Spleen (tissue), 11 donors: ENCODE measurements at regions not wholly inside any gene's neighbourhood (a gene's known extent, or its start where the extent isn't known, plus 50 kb on each side); places are given as distances from the start of the nearest gene placed in this dataset.

ENCODE experiments used
- DNase-seq: peaks from one replicate; pipeline ENCODE4 v3.0.0-alpha.2; 2020
- H3K27ac ChIP-seq, 8 donors: fragments of 200-600 bp; sonication (generic) in 7 of 8; 1 replicate in 4 of 8; 2 replicates in 4 of 8; pipeline versions ENCODE4 v1.5.0 to v1.8.0; 2016 to 2021; ENCODE audit warnings: inconsistent platforms in 4 of 8, mild to moderate bottlenecking in 4 of 8, moderate library complexity in 1 of 8
- H3K27me3 ChIP-seq, 7 donors: fragments of 200-600 bp; sonication (generic) in 6 of 7; replicated peaks in 1 of 7; 1 replicate in 4 of 7; 2 replicates in 3 of 7; pipeline versions ENCODE4 v1.5.0 to v1.8.0; 2016 to 2021; ENCODE audit warnings: inconsistent platforms in 3 of 7, mild to moderate bottlenecking in 1 of 7
- H3K36me3 ChIP-seq, 6 donors: fragments of 200-600 bp; sonication (generic) in 5 of 6; 1 replicate in 4 of 6; 2 replicates in 2 of 6; pipeline versions ENCODE4 v1.5.0 to v1.8.0; 2016 to 2021; ENCODE audit warnings: inconsistent platforms in 2 of 6
- H3K4me1 ChIP-seq, 6 donors: fragments of 200-600 bp; sonication (generic) in 5 of 6; 1 replicate in 3 of 6; 2 replicates in 3 of 6; pipeline versions ENCODE4 v1.5.0 to v1.8.0; 2016 to 2021; ENCODE audit warnings: inconsistent platforms in 3 of 6
- H3K4me3 ChIP-seq, 8 donors: fragments of 200-600 bp; sonication (generic) in 7 of 8; 1 replicate in 4 of 8; 2 replicates in 4 of 8; pipeline versions ENCODE4 v1.5.0 to v1.8.0; 2016 to 2021; ENCODE audit warnings: inconsistent platforms in 4 of 8, mild to moderate bottlenecking in 4 of 8, moderate library complexity in 2 of 8
- H3K9me3 ChIP-seq, 8 donors: fragments of 200-600 bp; sonication (generic) in 7 of 8; 1 replicate in 4 of 8; 2 replicates in 4 of 8; pipeline versions ENCODE4 v1.5.0 to v1.8.0; 2016 to 2021; ENCODE audit warnings: inconsistent platforms in 4 of 8
- POLR2A ChIP-seq, 3 donors: fragments of 450-650 bp; IDR thresholded peaks; one replicate each; pipeline ENCODE4 v1.5.1; 2017; ENCODE audit warnings: antibody characterized with exemption in 3 of 3, mild to moderate bottlenecking in 1 of 3
- POLR2AphosphoS5 ChIP-seq, 3 donors: sonication (generic); formaldehyde crosslinking; IDR thresholded peaks; one replicate each; pipeline ENCODE4 v1.5.1; 2017; ENCODE audit warnings: antibody characterized with exemption in 3 of 3
- WGBS, 5 donors: extraction: QIAGEN DNeasy Blood & Tissue Kit in 3 of 5; methylation state at CpG; one replicate each; pipeline versions ENCODE4 v1.1.5 to v1.1.7; 2013 to 2018; 5-methylcytosine and 5-hydroxymethylcytosine counted together
- intact Hi-C: fragments of 100-400 bp; cut with DNase I; formaldehyde crosslinking; loops from one replicate; pipeline ENCODE4 v1.15.0; 2023; ENCODE audit warnings: low total_unique reads
- TF ChIP-seq, protein P1 (sequence below), 11 experiments: fragments of 200-600 bp in 7 of 11; fragments of 450-650 bp in 4 of 11; sonication (generic) in 4 of 11; IDR thresholded peaks in 8 of 11; conservative IDR thresholded peaks in 3 of 11; 1 replicate in 7 of 11; 2 replicates in 4 of 11; pipeline versions ENCODE4 v1.4.0 to v1.8.0; 2016 to 2021; ENCODE audit warnings: antibody characterized with exemption in 11 of 11, inconsistent platforms in 4 of 11, mild to moderate bottlenecking in 1 of 11
- donor health status: healthy with polysubstance abuse.
- donor health status: DM: no; HTN: no; CAD: no; lungs with moderate emphysema.
- donor health status: DM: no; HTN: no; CAD: no.
- donor health status: Bipolar disorder and iron deficiency.
- donor health status: healthy.
- donor health status: DM: no; HTN: no; CAD: no.
- donor health status: DM: yes; HTN: yes; CAD: no.

DNA sequence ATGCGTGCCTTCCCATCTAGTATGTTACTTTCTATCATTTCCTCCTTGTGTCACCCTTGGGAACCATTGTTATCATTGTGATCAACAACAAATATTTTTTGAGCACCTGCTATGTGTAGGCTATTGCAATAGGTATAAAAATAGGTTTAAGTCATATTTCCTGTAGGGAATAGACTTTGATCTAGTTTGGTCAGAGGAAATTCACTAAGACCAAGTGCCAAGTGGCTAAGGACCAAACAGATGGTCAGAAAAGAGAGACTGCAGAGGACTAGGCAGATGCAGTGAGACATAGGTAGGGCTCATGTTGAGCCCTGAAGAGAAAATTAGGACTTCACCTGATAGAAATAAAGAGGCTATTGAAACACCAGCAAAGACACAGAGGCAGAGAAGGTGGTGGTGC is 430.0 kb upstream of the ADAMTSL1 start:
- intact Hi-C loops: no loop called here
- DNase-seq: no peak
- TF ChIP-seq, protein P1, sequence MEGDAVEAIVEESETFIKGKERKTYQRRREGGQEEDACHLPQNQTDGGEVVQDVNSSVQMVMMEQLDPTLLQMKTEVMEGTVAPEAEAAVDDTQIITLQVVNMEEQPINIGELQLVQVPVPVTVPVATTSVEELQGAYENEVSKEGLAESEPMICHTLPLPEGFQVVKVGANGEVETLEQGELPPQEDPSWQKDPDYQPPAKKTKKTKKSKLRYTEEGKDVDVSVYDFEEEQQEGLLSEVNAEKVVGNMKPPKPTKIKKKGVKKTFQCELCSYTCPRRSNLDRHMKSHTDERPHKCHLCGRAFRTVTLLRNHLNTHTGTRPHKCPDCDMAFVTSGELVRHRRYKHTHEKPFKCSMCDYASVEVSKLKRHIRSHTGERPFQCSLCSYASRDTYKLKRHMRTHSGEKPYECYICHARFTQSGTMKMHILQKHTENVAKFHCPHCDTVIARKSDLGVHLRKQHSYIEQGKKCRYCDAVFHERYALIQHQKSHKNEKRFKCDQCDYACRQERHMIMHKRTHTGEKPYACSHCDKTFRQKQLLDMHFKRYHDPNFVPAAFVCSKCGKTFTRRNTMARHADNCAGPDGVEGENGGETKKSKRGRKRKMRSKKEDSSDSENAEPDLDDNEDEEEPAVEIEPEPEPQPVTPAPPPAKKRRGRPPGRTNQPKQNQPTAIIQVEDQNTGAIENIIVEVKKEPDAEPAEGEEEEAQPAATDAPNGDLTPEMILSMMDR (IDR thresholded peaks at IDR 0.05 in 8 of 11, conservative IDR thresholded peaks at IDR 0.05 in 3 of 11): no peak
- no peak for TF ChIP-seq POLR2AphosphoS5 (IDR thresholded peaks at IDR 0.05)
- no peak for TF ChIP-seq POLR2A (IDR thresholded peaks at IDR 0.05)
- no peaks in the 10 kb centered on the region for H3K9me3 ChIP-seq
- 86 to 97% (median 89%) methylated on average over 1 of the region's 1 CpG for WGBS, 5 donors
- no peak overlapping the region for H3K27ac ChIP-seq
- no peaks in the 10 kb centered on the region for H3K27me3 ChIP-seq
- no peak overlapping the region for H3K4me3 ChIP-seq
- no peaks in the 10 kb centered on the region for H3K36me3 ChIP-seq
- H3K4me1 ChIP-seq: no peaks in the 10 kb centered on the region

DNA sequence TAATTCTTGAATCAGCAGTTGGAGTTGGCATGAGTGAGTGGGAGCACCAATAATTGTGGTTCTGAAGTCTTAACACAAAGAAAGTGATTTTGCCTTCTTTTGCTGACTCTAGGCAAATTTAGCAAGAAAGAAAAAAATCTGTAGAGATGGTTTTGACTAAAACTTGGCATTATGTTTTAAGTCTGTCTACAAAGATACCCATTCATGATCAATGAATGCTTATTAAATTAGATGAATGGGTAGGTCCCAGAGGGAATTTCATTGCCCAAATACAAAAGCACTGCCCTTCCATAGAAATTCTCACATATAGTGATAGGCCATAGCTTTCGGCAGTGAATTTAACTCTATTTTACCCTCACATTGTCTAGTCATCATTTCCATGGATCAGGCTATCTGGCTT is 428.6 kb upstream of the ADAMTSL1 start:
- Histone ChIP-seq H3K27ac (no peak overlapping the region), H3K9me3 (no peaks in the 10 kb centered on the region), H3K27me3 (no peaks in the 10 kb centered on the region), H3K4me3 (no peak overlapping the region), H3K4me1 (no peaks in the 10 kb centered on the region), H3K36me3 (no peaks in the 10 kb centered on the region)
- 89 to 94% (median 93%) methylated on average over 1 of the region's 1 CpG for WGBS, 5 donors
- no peak for DNase-seq
- intact Hi-C loops: no loop called here
- TF ChIP-seq POLR2AphosphoS5 (IDR thresholded peaks at IDR 0.05): no peak
- TF ChIP-seq, protein P1 (IDR thresholded peaks at IDR 0.05 in 8 of 11, conservative IDR thresholded peaks at IDR 0.05 in 3 of 11): no peak
- no peak for TF ChIP-seq POLR2A (IDR thresholded peaks at IDR 0.05)

DNA sequence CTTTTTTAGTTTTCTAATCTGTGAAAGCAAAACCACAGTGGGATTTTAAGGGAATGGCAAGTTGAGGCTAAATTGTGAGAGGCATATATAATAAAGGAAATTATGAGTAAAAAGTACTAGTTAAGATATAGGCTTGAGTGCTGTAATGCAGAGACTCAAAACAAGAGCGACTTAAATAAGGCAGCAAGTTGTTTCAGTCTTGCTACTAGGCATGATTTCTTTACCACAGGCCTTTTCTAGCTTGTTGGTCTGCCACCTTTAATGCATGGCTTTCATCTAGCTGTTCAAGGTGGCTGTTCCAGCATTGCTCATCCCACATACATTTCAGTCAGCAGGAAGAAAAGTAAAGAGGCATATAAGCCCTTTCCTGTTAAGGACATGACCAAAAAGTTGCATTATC is 427.9 kb upstream of the ADAMTSL1 start:
- Histone ChIP-seq H3K36me3 (no peaks in the 10 kb centered on the region), H3K4me1 (no peaks in the 10 kb centered on the region), H3K27ac (no peak overlapping the region), H3K4me3 (no peak overlapping the region), H3K27me3 (no peaks in the 10 kb centered on the region), H3K9me3 (no peaks in the 10 kb centered on the region)
- no peak for TF ChIP-seq POLR2A (IDR thresholded peaks at IDR 0.05)
- TF ChIP-seq, protein P1 (IDR thresholded peaks at IDR 0.05 in 8 of 11, conservative IDR thresholded peaks at IDR 0.05 in 3 of 11): no peak
- no peak for TF ChIP-seq POLR2AphosphoS5 (IDR thresholded peaks at IDR 0.05)
- no peak for DNase-seq
- WGBS, 5 donors: 47 to 75% (median 63%) methylated on average over 1 of the region's 1 CpG
- intact Hi-C loops: no loop called here

DNA sequence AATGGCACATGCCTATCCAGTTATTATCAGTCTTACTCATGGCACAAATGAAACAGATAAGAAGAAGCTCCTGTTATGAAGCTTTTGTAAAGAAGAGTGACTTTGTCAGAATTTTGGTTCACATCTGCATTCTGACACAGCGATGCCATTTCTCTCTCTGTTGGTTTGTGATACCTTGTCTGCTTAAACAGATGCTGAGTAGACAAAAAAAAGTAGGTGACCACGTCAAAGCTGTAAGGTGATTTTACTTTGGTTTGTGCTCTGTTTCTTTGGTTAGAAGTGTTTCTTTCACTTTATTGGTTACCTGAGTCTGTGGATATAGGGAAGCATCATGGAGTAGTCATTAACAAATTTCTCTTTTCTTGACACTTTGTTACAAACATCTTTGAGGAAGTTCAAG is 422.3 kb upstream of the ADAMTSL1 start:
- TF ChIP-seq POLR2A (IDR thresholded peaks at IDR 0.05): no peak
- no peak for TF ChIP-seq POLR2AphosphoS5 (IDR thresholded peaks at IDR 0.05)
- TF ChIP-seq, protein P1 (IDR thresholded peaks at IDR 0.05 in 8 of 11, conservative IDR thresholded peaks at IDR 0.05 in 3 of 11): no peak
- no peaks in the 10 kb centered on the region for H3K4me1 ChIP-seq
- no peaks in the 10 kb centered on the region for H3K36me3 ChIP-seq
- no peaks in the 10 kb centered on the region for H3K9me3 ChIP-seq
- no peaks in the 10 kb centered on the region for H3K27me3 ChIP-seq
- no peak overlapping the region for H3K27ac ChIP-seq
- intact Hi-C loops: no loop called here
- H3K4me3 ChIP-seq: no peak overlapping the region
- WGBS, 5 donors: 73 to 89% (median 79%) methylated on average over 2 of the region's 2 CpGs
- DNase-seq: no peak
